ENCODE measurements at regions not wholly inside any gene's neighbourhood (a gene's known extent, or its start where the extent isn't known, plus 50 kb on each side); places are given as distances from the start of the nearest gene placed in this dataset.
"Not testable (repeated sequence)": the region's sequence is repeated elsewhere in the genome, so short reads cannot be mapped to it uniquely, and the experiment has no call there.

GRCh38 chr14:98915625-98916024 is 356.4 kb downstream of the BCL11B start:
- Histone ChIP-seq H3K27me3 (ENCODE audit: control insufficient read depth, insufficient read depth, low read length) (no peaks in the 10 kb centered on the region), H3K9me3 (ENCODE audit: control insufficient read depth, insufficient read depth, low read length) (peaks cover 10% of the 10 kb centered on the region), H3K4me3 (ENCODE audit: low read depth, low read length) (no peak overlapping the region), H3K27ac (ENCODE audit: low read depth, low read length) (no peak overlapping the region)
- DNase-seq (ENCODE audit: low read depth, low spot score) = no peak
- POLR2A ChIA-PET = no interaction called here
- CTCF ChIA-PET = no interaction called here
- no peak for TF ChIP-seq CTCF (IDR thresholded peaks at IDR 0.05; ENCODE audit: low read depth, low read length)

DNA sequence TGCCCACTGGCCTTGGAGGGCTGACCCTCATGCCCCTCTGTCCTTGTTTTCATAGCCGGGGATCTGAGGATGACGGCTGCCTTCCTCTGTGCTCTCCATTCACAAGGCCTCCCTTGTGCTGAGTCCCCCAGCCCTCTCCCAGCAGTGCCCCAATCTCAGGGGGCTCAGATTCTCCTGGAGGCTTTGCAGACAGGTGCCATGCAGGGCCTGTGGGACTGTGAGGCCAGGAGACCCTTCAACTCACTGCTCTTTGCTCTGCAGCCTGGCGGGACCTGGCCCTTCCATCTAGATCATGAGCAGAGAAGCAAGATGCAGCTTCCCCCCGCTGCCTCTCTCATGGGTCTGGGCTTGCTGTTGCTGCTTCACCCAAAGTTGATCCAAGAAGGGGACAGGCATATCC is 356.0 kb downstream of the BCL11B start:
- TF ChIP-seq CTCF (IDR thresholded peaks at IDR 0.05; ENCODE audit: low read depth, low read length) = no peak
- H3K9me3 ChIP-seq (ENCODE audit: control insufficient read depth, insufficient read depth, low read length) = peaks cover 10% of the 10 kb centered on the region
- ChIA-PET POLR2A (no interaction called here), CTCF (no interaction called here)
- no peaks in the 10 kb centered on the region for H3K27me3 ChIP-seq (ENCODE audit: control insufficient read depth, insufficient read depth, low read length)
- no peak overlapping the region for H3K4me3 ChIP-seq (ENCODE audit: low read depth, low read length)
- no peak for DNase-seq (ENCODE audit: low read depth, low spot score)
- H3K27ac ChIP-seq (ENCODE audit: low read depth, low read length) = no peak overlapping the region

DNA sequence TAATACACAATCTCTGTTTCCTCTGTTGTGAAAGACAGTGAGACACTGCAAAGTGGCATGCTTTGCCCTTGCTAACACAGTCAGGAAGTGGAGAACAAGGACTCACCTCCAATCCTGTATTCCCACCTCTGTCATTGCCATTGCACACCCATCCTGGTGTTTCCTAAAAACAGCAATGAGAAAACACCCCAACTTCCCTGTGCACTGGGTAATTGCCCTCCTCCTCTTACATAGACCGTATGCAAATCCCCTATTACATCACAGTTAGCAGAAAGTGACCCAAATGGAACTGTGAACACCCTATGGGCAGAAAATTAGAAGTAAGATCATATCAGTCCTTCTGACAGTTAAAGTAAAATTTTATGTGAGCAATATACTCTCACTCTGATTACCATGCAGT is 355.5 kb downstream of the BCL11B start:
- no peak for DNase-seq (ENCODE audit: low read depth, low spot score)
- H3K4me3 ChIP-seq (ENCODE audit: low read depth, low read length) = no peak overlapping the region
- no peaks in the 10 kb centered on the region for H3K27me3 ChIP-seq (ENCODE audit: control insufficient read depth, insufficient read depth, low read length)
- peaks cover 10% of the 10 kb centered on the region for H3K9me3 ChIP-seq (ENCODE audit: control insufficient read depth, insufficient read depth, low read length)
- H3K27ac ChIP-seq (ENCODE audit: low read depth, low read length) = no peak overlapping the region
- ChIA-PET POLR2A (no interaction called here), CTCF (no interaction called here)
- no peak for TF ChIP-seq CTCF (IDR thresholded peaks at IDR 0.05; ENCODE audit: low read depth, low read length)

- no peaks in the 10 kb centered on the region for H3K27me3 ChIP-seq (ENCODE audit: control insufficient read depth, insufficient read depth, low read length)
- ChIA-PET CTCF (no interaction called here), POLR2A (no interaction called here)
- H3K4me3 ChIP-seq (ENCODE audit: low read depth, low read length) = no peak overlapping the region
- H3K9me3 ChIP-seq (ENCODE audit: control insufficient read depth, insufficient read depth, low read length) = peaks cover 12% of the 10 kb centered on the region
- no peak for DNase-seq (ENCODE audit: low read depth, low spot score)
- no peak for TF ChIP-seq CTCF (IDR thresholded peaks at IDR 0.05; ENCODE audit: low read depth, low read length)
- H3K27ac ChIP-seq (ENCODE audit: low read depth, low read length) = no peak overlapping the region
These were observed 352.6 kb downstream of the BCL11B start for GRCh38 chr14:98919434-98919833.

DNA sequence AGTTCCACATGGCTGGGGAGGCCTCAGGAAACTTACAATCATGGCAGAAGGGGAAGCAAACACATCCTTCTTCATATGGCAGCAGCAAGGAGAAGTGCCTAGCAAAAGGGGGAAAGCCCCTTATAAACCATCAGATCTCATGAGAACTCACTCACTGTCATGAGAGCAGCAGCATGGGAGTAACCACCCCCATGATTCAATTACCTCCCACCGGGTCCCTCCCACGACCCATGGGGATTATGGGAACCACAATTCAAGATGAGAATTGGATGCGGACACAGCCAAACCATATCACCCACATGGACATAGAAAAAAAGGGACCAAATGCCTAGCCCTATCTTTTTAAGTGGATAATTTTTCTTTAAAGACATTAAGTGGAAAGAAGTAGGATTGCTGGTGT is 350.7 kb downstream of the BCL11B start:
- CTCF ChIA-PET; H3K27ac ChIP-seq (ENCODE audit: low read depth, low read length); POLR2A ChIA-PET; H3K27me3 ChIP-seq (ENCODE audit: control insufficient read depth, insufficient read depth, low read length); H3K4me3 ChIP-seq (ENCODE audit: low read depth, low read length); DNase-seq (ENCODE audit: low read depth, low spot score): not testable (repeated sequence)
- H3K9me3 ChIP-seq (ENCODE audit: control insufficient read depth, insufficient read depth, low read length) = peaks cover 12% of the 10 kb centered on the region

- no peak for TF ChIP-seq CTCF (IDR thresholded peaks at IDR 0.05; ENCODE audit: low read depth, low read length)
- POLR2A ChIA-PET = no interaction called here
- H3K4me3 ChIP-seq (ENCODE audit: low read depth, low read length) = no peak overlapping the region
- no peaks in the 10 kb centered on the region for H3K27me3 ChIP-seq (ENCODE audit: control insufficient read depth, insufficient read depth, low read length)
- H3K9me3 ChIP-seq (ENCODE audit: control insufficient read depth, insufficient read depth, low read length) = peaks cover 18% of the 10 kb centered on the region
- CTCF ChIA-PET = no interaction called here
- no peak overlapping the region for H3K27ac ChIP-seq (ENCODE audit: low read depth, low read length)
- DNase-seq (ENCODE audit: low read depth, low spot score) = no peak
These were observed 348.4 kb downstream of the BCL11B start for GRCh38 chr14:98923596-98923995.

Data from AG04450 (cell line).